Memory B cell (primary cell): ENCODE measurements at regions not wholly inside any gene's neighbourhood (a gene's known extent, or its start where the extent isn't known, plus 50 kb on each side); places are given as distances from the start of the nearest gene placed in this dataset.

Source experiments
- ATAC-seq: fragments of 150-1000 bp; cut with Tn5 transposase; 2 replicates; pipeline ENCODE4 v1.10.0; 2021; ENCODE audit warnings: low read depth, mild to moderate bottlenecking, moderate library complexity
- DNase-seq, 2 donors: peaks; one replicate each; pipeline ENCODE4 v3.0.0; 2022; ENCODE audit warnings: low spot score in 2 of 2
- H3K27ac Mint-ChIP-seq: one replicate; pipeline ENCODE4 v1.8.0; 2022; ENCODE audit warnings: mild to moderate bottlenecking, moderate library complexity, mixed read lengths
- H3K27me3 Mint-ChIP-seq: one replicate; pipeline ENCODE4 v1.8.0; 2022; ENCODE audit warnings: mixed read lengths
- H3K36me3 Mint-ChIP-seq: one replicate; pipeline ENCODE4 v1.8.0; 2022; ENCODE audit warnings: mild to moderate bottlenecking, mixed read lengths
- H3K4me1 Mint-ChIP-seq: one replicate; pipeline ENCODE4 v1.8.0; 2022; ENCODE audit warnings: mixed read lengths
- H3K4me3 Mint-ChIP-seq: one replicate; pipeline ENCODE4 v1.8.0; 2022; ENCODE audit warnings: mild to moderate bottlenecking, moderate library complexity, mixed read lengths
- H3K9me3 Mint-ChIP-seq: one replicate; pipeline ENCODE4 v1.8.0; 2022; ENCODE audit warnings: mixed read lengths

- no peak for ATAC-seq
- Mint-ChIP-seq H3K4me3 (no peak overlapping the region), H3K9me3 (peaks cover 4% of the 10 kb centered on the region), H3K36me3 (no peaks in the 10 kb centered on the region), H3K27me3 (peaks cover 10% of the 10 kb centered on the region), H3K27ac (no peak overlapping the region), H3K4me1 (no peaks in the 10 kb centered on the region)
- DNase-seq, result no peak
These were observed 117.8 kb upstream of the PLXNA2 start for GRCh38 chr1:208362011-208362410.

GRCh38 chr1:208366559-208366958, 122.4 kb upstream of the PLXNA2 start:
- DNase-seq (no peak), ATAC-seq (no peak)
- Mint-ChIP-seq H3K27ac (no peak overlapping the region), H3K4me1 (peaks cover 8% of the 10 kb centered on the region), H3K36me3 (no peaks in the 10 kb centered on the region), H3K27me3 (peaks cover 9% of the 10 kb centered on the region), H3K9me3 (peaks cover 1% of the 10 kb centered on the region), H3K4me3 (no peak overlapping the region)

- Mint-ChIP-seq H3K27ac (no peak overlapping the region), H3K4me3 (peak overlapping the region; percentile 4), H3K9me3 (peaks cover 1% of the 10 kb centered on the region), H3K4me1 (peaks cover 8% of the 10 kb centered on the region), H3K27me3 (peaks cover 4% of the 10 kb centered on the region), H3K36me3 (no peaks in the 10 kb centered on the region)
- no peak for DNase-seq
- no peak for ATAC-seq
These were observed 124.9 kb upstream of the PLXNA2 start for GRCh38 chr1:208369045-208369444.

GRCh38 chr1:208369658-208370057, 125.5 kb upstream of the PLXNA2 start:
- Mint-ChIP-seq H3K4me3 (no peak overlapping the region), H3K27ac (no peak overlapping the region), H3K9me3 (no peaks in the 10 kb centered on the region), H3K36me3 (no peaks in the 10 kb centered on the region), H3K4me1 (peaks cover 8% of the 10 kb centered on the region), H3K27me3 (peaks cover 4% of the 10 kb centered on the region)
- no peak for ATAC-seq
- no peak for DNase-seq

GRCh38 chr1:208374391-208374941, 130.3 kb upstream of the PLXNA2 start:
- Mint-ChIP-seq H3K4me1 (no peaks in the 10 kb centered on the region), H3K27me3 (peaks cover 7% of the 10 kb centered on the region), H3K36me3 (no peaks in the 10 kb centered on the region), H3K27ac (no peak overlapping the region), H3K9me3 (no peaks in the 10 kb centered on the region), H3K4me3 (no peak overlapping the region)
- no peak for DNase-seq
- ATAC-seq, result no peak

- peaks cover 12% of the 10 kb centered on the region for H3K27me3 Mint-ChIP-seq
- ATAC-seq (no peak), DNase-seq (no peak)
- no peak overlapping the region for H3K27ac Mint-ChIP-seq
- no peak overlapping the region for H3K4me3 Mint-ChIP-seq
- H3K36me3 Mint-ChIP-seq, result no peaks in the 10 kb centered on the region
- H3K4me1 Mint-ChIP-seq, result no peaks in the 10 kb centered on the region
- peaks cover 1% of the 10 kb centered on the region for H3K9me3 Mint-ChIP-seq
These were observed 137.3 kb upstream of the PLXNA2 start for GRCh38 chr1:208381481-208381880.

- ATAC-seq, result no peak
These were observed 144.0 kb upstream of the PLXNA2 start for GRCh38 chr1:208387908-208388811.

GRCh38 chr1:208393416-208393815, 149.2 kb upstream of the PLXNA2 start:
- H3K9me3 Mint-ChIP-seq, result no peaks in the 10 kb centered on the region
- no peaks in the 10 kb centered on the region for H3K36me3 Mint-ChIP-seq
- H3K4me1 Mint-ChIP-seq, result no peaks in the 10 kb centered on the region
- DNase-seq (no peak), ATAC-seq (no peak)
- peaks cover 12% of the 10 kb centered on the region for H3K27me3 Mint-ChIP-seq
- no peak overlapping the region for H3K27ac Mint-ChIP-seq
- H3K4me3 Mint-ChIP-seq, result no peak overlapping the region

More at GRCh38 chr1:208387908-208388811, 144.0 kb upstream of the PLXNA2 start:
- Mint-ChIP-seq H3K36me3 (no peaks in the 10 kb centered on the region), H3K9me3 (peaks cover 1% of the 10 kb centered on the region), H3K27ac (no peak overlapping the region), H3K4me1 (no peaks in the 10 kb centered on the region), H3K4me3 (no peak overlapping the region), H3K27me3 (peaks cover 7% of the 10 kb centered on the region)
- DNase-seq, result no peak

GRCh38 chr1:208393826-208394225, 149.6 kb upstream of the PLXNA2 start:
- Mint-ChIP-seq H3K4me3 (no peak overlapping the region), H3K4me1 (no peaks in the 10 kb centered on the region), H3K27ac (no peak overlapping the region), H3K36me3 (no peaks in the 10 kb centered on the region), H3K27me3 (peaks cover 12% of the 10 kb centered on the region), H3K9me3 (no peaks in the 10 kb centered on the region)
- no peak for DNase-seq
- ATAC-seq, result no peak

- Mint-ChIP-seq H3K27ac (no peak overlapping the region), H3K4me1 (no peaks in the 10 kb centered on the region)
These were observed 153.1 kb upstream of the PLXNA2 start for GRCh38 chr1:208397286-208397685.

GRCh38 chr1:208405014-208405413, 160.8 kb upstream of the PLXNA2 start:
- Mint-ChIP-seq H3K27ac (no peak overlapping the region), H3K36me3 (no peaks in the 10 kb centered on the region), H3K4me1 (no peaks in the 10 kb centered on the region), H3K27me3 (no peaks in the 10 kb centered on the region), H3K4me3 (no peak overlapping the region), H3K9me3 (no peaks in the 10 kb centered on the region)
- ATAC-seq (no peak), DNase-seq (no peak)

More at GRCh38 chr1:208397286-208397685, 153.1 kb upstream of the PLXNA2 start:
- Mint-ChIP-seq H3K27me3 (peaks cover 6% of the 10 kb centered on the region), H3K36me3 (no peaks in the 10 kb centered on the region), H3K9me3 (no peaks in the 10 kb centered on the region), H3K4me3 (no peak overlapping the region)
- no peak for ATAC-seq
- DNase-seq, result no peak

GRCh38 chr1:208409176-208409575, 165.0 kb upstream of the PLXNA2 start:
- no peak for ATAC-seq
- no peaks in the 10 kb centered on the region for H3K9me3 Mint-ChIP-seq
- DNase-seq, result no peak
- no peaks in the 10 kb centered on the region for H3K36me3 Mint-ChIP-seq
- H3K27me3 Mint-ChIP-seq, result peaks cover 2% of the 10 kb centered on the region
- H3K4me3 Mint-ChIP-seq, result no peak overlapping the region
- no peak overlapping the region for H3K27ac Mint-ChIP-seq
- H3K4me1 Mint-ChIP-seq, result no peaks in the 10 kb centered on the region

- no peak for DNase-seq
- Mint-ChIP-seq H3K27ac (no peak overlapping the region), H3K4me3 (no peak overlapping the region), H3K27me3 (peaks cover 5% of the 10 kb centered on the region), H3K36me3 (no peaks in the 10 kb centered on the region), H3K4me1 (no peaks in the 10 kb centered on the region), H3K9me3 (no peaks in the 10 kb centered on the region)
- no peak for ATAC-seq
These were observed 166.2 kb upstream of the PLXNA2 start for GRCh38 chr1:208410409-208410808.

GRCh38 chr1:208413006-208413405, 168.8 kb upstream of the PLXNA2 start:
- no peaks in the 10 kb centered on the region for H3K4me1 Mint-ChIP-seq
- no peaks in the 10 kb centered on the region for H3K9me3 Mint-ChIP-seq
- ATAC-seq (no peak), DNase-seq (no peak)
- peaks cover 11% of the 10 kb centered on the region for H3K27me3 Mint-ChIP-seq
- no peak overlapping the region for H3K4me3 Mint-ChIP-seq
- no peaks in the 10 kb centered on the region for H3K36me3 Mint-ChIP-seq
- peak overlapping the region; percentile 4 for H3K27ac Mint-ChIP-seq
